K562 (cell line): ENCODE measurements at regions not wholly inside any gene's neighbourhood (a gene's known extent, or its start where the extent isn't known, plus 50 kb on each side); places are given as distances from the start of the nearest gene placed in this dataset.

Experiments used
- CHAMP1 ChIP-seq: fragments of 450-650 bp; IDR thresholded peaks from 2 replicates; pipeline ENCODE4 v1.6.1; 2016; ENCODE audit warnings: mild to moderate bottlenecking
- DEAF1 ChIP-seq: fragments of 450-650 bp; formaldehyde crosslinking; IDR thresholded peaks from 2 replicates; pipeline ENCODE4 v1.4.0; 2020; ENCODE audit warnings: mild to moderate bottlenecking, moderate library complexity
- DPF2 ChIP-seq: fragments of 450-650 bp; IDR thresholded peaks from 2 replicates; pipeline ENCODE4 v1.6.1; 2016
- GABPB1 ChIP-seq: sonication (generic); formaldehyde crosslinking; IDR thresholded peaks from 2 replicates; pipeline ENCODE4 v1.8.0; 2022; ENCODE audit warnings: mild to moderate bottlenecking, missing genetic modification reagents
- GATAD2B ChIP-seq: fragments of 450-650 bp; IDR thresholded peaks from 2 replicates; pipeline ENCODE4 v1.6.1; 2017; ENCODE audit warnings: mild to moderate bottlenecking, borderline replicate concordance
- GMEB1 ChIP-seq: fragments of 250-450 bp; sonication (Bioruptor Pico); IDR thresholded peaks from 2 replicates; pipeline ENCODE4 v1.4.0; 2020; ENCODE audit warnings: mild to moderate bottlenecking
- KAT2B ChIP-seq: IDR thresholded peaks from one replicate; pipeline ENCODE4 v1.6.1; 2012; ENCODE audit warnings: low read depth, mild to moderate bottlenecking, control low read depth, inconsistent platforms, low read length, moderate library complexity
- KAT8 ChIP-seq: fragments of 450-650 bp; IDR thresholded peaks from 2 replicates; pipeline ENCODE4 v1.6.1; 2016; ENCODE audit warnings: low read depth, mild to moderate bottlenecking
- MTA1 ChIP-seq: fragments of 450-650 bp; IDR thresholded peaks from 2 replicates; pipeline ENCODE4 v1.6.1; 2017; ENCODE audit warnings: borderline replicate concordance
- NFIX ChIP-seq: fragments of 250-450 bp; sonication (Bioruptor Pico); IDR thresholded peaks from 2 replicates; pipeline ENCODE4 v1.4.0; 2020; ENCODE audit warnings: low read depth, mild to moderate bottlenecking, moderate library complexity
- SMARCB1 ChIP-seq: IDR thresholded peaks from 2 replicates; pipeline ENCODE4 v1.6.1; 2011; ENCODE audit warnings: improper control_type of control experiment, low read depth; ENCODE audit not compliant: insufficient read length
- ZNF121 ChIP-seq: sonication (generic); formaldehyde crosslinking; conservative IDR thresholded peaks from 2 replicates; pipeline ENCODE4 v1.8.0; 2022; ENCODE audit warnings: missing genetic modification reagents
- ZNF23 ChIP-seq: fragments of 250-450 bp; sonication (Bioruptor Pico); IDR thresholded peaks from 2 replicates; pipeline ENCODE4 v1.4.0; 2020; ENCODE audit warnings: mild to moderate bottlenecking

GRCh38 chr2:236342507-236342906 lies 78.3 kb upstream of the ASB18 start (continued):
- no peak for TF ChIP-seq DEAF1 (CRISPR knock-in tag)
- no peak for TF ChIP-seq CHAMP1
- TF ChIP-seq KAT2B: no peak
- no peak for TF ChIP-seq GABPB1
- no peak for TF ChIP-seq KAT8
- no peak for TF ChIP-seq MTA1
- TF ChIP-seq ZNF121 (CRISPR knock-in tag): no peak
- TF ChIP-seq NFIX: no peak
- TF ChIP-seq SMARCB1: no peak
- TF ChIP-seq DPF2: no peak
- no peak for TF ChIP-seq GATAD2B
- TF ChIP-seq GMEB1 (CRISPR knock-in tag): no peak
- no peak for TF ChIP-seq ZNF23 (CRISPR knock-in tag)
